ENCODE measurements at regions not wholly inside any gene's neighbourhood (a gene's known extent, or its start where the extent isn't known, plus 50 kb on each side); places are given as distances from the start of the nearest gene placed in this dataset.
"Not testable (repeated sequence)": the region's sequence is repeated elsewhere in the genome, so short reads cannot be mapped to it uniquely, and the experiment has no call there.

- DNase-seq, result no peak
These were observed 461.7 kb upstream of the DPH6 start for GRCh38 chr15:36007699-36008098.

DNA sequence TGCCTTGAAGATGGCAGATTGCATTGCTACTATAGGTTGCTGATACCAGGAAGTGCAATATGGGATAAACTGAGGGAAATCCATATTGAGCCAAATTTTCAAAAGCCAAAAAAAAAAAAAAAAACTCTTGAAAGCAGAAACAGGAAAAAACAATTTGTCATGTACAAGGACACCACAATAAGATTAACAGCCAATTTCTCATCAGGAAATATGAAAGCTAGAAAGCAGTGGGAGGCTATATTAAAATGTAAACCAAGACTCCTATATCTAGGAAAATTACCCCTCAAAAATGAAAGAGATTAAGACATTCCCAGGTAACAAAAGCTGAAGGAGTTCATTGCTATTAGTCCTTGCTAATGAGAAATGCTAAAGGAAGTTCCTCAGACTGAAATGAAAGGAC, 462.8 kb upstream of the DPH6 start:
- no peak for DNase-seq

DNA sequence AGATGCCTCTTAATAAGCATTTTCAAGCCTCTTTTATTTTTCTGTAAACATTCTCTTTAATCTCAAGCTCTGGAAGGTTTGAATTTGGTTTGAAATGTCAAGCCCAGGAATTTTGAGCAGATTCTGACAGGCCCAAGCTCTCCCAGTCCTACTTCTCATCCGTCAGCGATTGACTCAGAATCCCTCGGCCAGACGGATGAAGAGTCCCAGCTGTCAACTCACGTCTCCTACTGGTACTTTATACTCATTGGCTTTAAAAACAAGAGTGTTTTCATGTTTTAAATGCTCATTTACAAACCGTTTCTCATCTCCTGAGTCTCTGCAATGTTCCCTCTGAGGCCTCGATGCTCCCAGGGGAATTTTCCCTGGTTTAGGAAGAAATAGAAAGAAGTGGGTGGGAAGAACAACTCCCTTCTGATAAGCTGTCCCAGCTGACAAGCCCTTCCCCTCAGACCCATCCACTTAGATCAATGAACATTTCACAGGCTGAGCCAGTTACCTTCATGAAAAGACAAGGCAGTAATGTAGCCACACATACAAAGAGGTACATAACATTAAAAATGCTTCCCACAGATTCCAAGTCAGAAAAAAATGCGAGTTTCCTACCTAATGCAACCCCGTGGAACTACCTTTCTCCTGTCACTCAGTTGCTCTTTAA, 478.2 kb upstream of the DPH6 start:
- DNase-seq, result no peak

DNA sequence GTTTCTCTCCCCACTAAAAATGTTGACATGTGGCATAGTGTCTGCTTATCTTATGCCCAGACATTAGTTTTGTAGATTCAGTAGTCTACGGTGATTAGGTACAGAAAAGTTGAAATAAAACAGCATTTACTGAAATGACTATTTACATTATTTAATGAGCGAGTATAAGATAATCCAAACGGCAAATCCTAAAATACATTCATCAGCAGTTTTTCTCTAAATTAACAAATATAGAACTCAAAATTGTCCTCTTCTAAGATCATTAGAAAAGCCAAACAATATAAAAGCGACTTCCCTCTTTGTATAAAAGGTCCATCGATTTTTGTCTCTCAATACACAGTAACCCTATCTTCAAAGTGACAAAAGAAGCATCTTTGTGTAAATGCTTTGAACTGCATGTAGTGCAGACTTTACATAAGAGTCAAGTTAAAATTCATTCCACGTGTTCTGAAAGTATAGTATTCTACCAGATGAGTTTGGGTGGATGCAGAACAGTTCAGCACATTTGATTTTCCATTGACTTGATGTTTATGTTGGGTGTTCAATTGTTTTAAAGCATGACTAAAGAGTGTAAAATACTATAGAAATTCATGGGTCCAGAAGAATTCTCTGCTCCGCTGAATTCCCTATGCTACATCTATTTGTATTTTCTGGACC, 480.8 kb upstream of the DPH6 start:
- DNase-seq, result no peak

DNA sequence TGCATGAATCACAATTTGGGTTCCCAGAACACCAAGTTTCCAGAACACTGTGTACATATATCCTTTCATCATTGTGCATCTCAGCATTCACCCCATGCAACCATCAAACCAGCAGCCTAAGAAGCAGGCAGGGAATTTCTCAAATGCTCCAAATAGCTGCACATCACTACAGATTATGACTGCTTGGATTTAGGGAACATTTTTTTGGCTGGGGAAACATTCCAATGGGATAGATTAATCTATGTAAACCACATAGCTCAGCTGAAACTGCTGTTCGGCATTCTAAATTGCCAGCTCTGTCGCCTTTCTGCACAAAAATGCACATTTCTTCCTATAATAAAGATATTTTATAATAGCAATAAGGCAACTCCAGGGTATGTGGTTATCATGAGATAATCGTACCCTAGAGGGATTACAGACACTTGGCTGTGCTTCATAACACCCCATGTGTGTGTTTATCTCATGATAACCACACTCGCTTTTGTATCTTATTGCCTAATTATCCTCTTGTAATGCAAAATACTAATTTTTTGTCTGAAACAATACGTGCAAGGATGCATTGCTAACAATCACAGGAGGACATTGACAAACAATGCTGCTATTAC, 483.7 kb upstream of the DPH6 start:
- no peak for DNase-seq

- no peak for DNase-seq
These were observed 494.1 kb upstream of the DPH6 start for GRCh38 chr15:36039996-36040572.

- not testable (repeated sequence) for DNase-seq
These were observed 501.2 kb upstream of the DPH6 start for GRCh38 chr15:36047018-36047716.

DNA sequence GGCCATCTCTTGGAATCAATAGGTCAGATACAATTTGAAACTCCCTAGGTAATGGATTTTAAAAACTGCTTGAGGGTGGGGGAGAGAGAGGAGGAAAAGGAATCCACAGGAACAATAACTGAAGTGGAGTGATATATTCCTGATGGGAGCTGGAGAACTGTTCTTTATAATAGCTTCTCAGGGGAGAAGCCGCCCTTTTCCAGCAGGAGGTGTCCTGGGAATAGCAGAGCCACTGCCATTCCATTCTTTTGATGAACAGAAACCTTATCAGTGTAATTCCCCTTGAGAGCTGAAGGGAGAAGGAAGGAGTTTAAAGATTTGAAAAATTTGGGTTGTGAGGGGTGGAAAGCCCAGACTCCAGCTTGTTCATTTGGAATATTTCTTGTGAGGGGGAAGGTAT, 504.9 kb upstream of the DPH6 start:
- no peak for DNase-seq

- DNase-seq, result not testable (repeated sequence)
These were observed 506.7 kb upstream of the DPH6 start for GRCh38 chr15:36052641-36053040.

- no peak for DNase-seq
These were observed 507.8 kb upstream of the DPH6 start for GRCh38 chr15:36053746-36054145.

DNA sequence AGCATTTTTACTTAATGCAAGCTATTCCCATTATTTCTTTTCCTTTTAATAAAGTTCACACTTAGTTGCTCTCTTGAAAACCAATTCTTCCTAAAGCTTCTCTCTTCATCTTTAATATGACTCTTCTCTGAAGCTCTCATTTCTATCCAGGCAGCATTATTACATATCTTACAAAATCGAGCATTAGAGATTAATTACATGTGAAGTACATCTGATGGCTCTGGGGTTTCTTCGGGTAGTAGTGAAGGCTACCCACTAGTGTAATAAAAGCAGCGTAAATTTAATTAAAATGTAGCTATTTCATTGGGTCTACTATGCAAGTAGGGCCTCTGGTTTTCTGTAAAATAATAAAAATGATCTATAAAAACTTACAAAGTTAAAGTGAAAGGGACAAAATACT, 513.6 kb upstream of the DPH6 start:
- no peak for DNase-seq

- DNase-seq, result no peak
These were observed 516.4 kb upstream of the DPH6 start for GRCh38 chr15:36062357-36062756.

- no peak for DNase-seq
These were observed 512.7 kb upstream of the CDIN1 start for GRCh38 chr15:36066757-36067156.

GRCh38 chr15:36067483-36068274, 511.7 kb upstream of the CDIN1 start:
- DNase-seq, result no peak

DNA sequence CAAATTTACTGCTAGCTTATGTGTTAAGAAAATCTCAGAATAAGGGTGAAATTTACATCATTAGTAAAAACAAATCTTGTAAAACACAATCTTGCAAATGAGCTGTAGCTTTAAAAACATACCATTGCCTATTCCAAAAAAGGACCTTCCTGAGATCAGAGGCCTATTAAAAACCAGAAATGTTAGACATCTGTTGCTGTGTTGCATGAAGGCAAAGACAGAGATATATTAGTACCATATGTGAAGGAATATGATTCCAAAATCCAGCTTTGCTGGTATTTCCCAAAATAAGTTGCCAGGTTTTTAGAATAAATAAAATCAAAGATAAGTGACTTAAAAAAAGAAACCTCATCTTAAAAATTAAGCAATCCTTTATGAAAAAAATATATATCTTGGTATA, 504.1 kb upstream of the CDIN1 start:
- DNase-seq, result no peak

DNA sequence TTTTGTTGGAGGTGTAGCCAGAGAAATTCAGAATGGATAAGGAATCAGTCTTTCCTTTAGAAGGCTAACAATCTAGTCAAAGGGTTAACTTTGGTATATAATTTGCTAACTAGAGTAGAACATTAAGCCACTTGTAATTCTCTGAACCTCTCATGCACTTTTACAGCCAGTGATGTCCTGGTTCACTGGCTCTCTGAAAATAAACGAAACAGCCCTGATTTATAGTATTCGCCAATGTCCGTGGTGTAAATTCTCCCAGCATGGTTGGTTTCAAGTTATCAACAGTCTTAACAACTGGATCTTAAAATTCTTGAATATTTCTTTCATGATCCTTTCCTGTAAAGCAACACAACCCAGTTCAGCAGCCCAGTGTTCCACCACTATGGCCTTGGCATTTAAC, 500.4 kb upstream of the CDIN1 start:
- no peak for DNase-seq

DNA sequence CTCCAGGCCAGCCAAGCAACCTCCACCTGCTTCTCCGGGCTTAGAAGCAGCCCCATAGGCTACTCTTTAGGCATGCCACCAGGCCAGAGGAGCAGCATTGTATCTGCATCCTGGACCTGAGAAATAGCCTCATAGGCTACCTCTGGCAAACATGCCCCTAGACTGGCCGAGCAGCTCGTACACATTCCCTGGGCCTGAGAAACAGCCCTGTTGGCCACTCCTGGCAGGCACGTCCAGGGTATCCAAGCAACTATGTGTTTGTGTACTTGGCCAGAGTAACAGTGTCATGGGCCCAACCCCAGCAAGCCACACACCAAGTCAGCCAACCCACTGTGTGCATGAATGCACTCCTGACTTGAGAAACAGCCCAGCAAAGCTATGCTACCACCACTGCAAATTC, 498.7 kb upstream of the CDIN1 start:
- no peak for DNase-seq

- no peak for DNase-seq
These were observed 489.0 kb upstream of the CDIN1 start for GRCh38 chr15:36090286-36090946.

- peak; percentile 51 for DNase-seq
These were observed 472.6 kb upstream of the CDIN1 start for GRCh38 chr15:36106640-36107335.

GRCh38 chr15:36108541-36108940, 470.9 kb upstream of the CDIN1 start:
- DNase-seq, result no peak

GRCh38 chr15:36109943-36110658, 469.3 kb upstream of the CDIN1 start:
- no peak for DNase-seq

Measured in NCI-H2171 treated with DMSO at 0.1 percent for 48 hours (cell line).